ENCODE measurements at regions not wholly inside any gene's neighbourhood (a gene's known extent, or its start where the extent isn't known, plus 50 kb on each side); places are given as distances from the start of the nearest gene placed in this dataset.

DNA sequence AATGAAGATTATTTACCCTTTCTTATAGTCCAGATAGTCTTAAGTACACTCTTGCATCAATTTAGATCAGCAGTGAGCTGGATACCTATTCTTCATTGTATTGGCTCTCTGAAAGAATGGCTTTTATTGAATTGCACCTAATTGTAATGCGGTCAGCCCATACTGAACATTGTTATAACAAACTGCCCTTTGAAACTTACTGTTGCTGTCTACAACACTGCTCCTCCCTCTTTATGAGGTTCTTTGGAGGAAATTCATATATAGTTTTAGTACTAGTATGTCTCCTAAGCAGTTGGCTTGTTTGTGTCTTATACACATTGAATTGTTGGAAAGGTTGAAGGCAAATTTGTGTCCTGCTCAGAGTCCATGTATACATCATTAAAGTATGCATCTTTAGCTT, 66.5 kb upstream of the UGP2 start:
- intact Hi-C loops (cut with DNase I, micrococcal nuclease), result no loop called here
- peak; percentile 91 for ATAC-seq

DNA sequence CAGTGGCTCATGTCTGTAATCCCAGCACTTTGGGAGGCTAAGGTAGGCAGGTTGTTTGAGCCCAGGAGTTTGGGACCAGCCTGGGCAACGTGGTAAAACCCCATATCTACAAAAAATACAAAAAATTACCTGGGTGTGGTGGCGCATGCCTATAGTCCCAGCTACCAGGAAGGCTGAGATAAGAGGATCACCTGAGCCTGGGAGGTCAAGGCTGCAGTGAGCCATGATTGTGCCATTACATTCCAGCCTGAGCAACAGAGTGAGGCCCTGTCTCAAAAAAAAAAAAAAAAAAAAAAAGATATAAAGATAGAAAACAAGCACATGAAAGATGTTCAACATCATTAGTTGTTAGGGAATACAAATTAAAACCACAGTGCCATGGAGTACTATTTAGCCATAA, 65.3 kb upstream of the UGP2 start:
- peak in 2 of 3 donors; percentile 24 to 35 for DNase-seq
- ATAC-seq, result peak; percentile 54
- Histone ChIP-seq H3K9me3 (no peaks in the 10 kb centered on the region), H3K4me1 (ENCODE audit: low read depth) (peaks cover 18% of the 10 kb centered on the region), H3K4me3 (no peak overlapping the region), H3K36me3 (ENCODE audit: low read depth) (no peaks in the 10 kb centered on the region)
- TF ChIP-seq, protein P1, sequence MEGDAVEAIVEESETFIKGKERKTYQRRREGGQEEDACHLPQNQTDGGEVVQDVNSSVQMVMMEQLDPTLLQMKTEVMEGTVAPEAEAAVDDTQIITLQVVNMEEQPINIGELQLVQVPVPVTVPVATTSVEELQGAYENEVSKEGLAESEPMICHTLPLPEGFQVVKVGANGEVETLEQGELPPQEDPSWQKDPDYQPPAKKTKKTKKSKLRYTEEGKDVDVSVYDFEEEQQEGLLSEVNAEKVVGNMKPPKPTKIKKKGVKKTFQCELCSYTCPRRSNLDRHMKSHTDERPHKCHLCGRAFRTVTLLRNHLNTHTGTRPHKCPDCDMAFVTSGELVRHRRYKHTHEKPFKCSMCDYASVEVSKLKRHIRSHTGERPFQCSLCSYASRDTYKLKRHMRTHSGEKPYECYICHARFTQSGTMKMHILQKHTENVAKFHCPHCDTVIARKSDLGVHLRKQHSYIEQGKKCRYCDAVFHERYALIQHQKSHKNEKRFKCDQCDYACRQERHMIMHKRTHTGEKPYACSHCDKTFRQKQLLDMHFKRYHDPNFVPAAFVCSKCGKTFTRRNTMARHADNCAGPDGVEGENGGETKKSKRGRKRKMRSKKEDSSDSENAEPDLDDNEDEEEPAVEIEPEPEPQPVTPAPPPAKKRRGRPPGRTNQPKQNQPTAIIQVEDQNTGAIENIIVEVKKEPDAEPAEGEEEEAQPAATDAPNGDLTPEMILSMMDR (IDR thresholded peaks at IDR 0.05), result no peak
- intact Hi-C loops (cut with DNase I, micrococcal nuclease), result no loop called here

More for the DNA sequence above, 66.5 kb upstream of the UGP2 start:
- Histone ChIP-seq H3K4me1 (ENCODE audit: low read depth) (peaks cover 18% of the 10 kb centered on the region), H3K4me3 (no peak overlapping the region), H3K36me3 (ENCODE audit: low read depth) (no peaks in the 10 kb centered on the region), H3K9me3 (no peaks in the 10 kb centered on the region)
- TF ChIP-seq, protein P1 (IDR thresholded peaks at IDR 0.05), result no peak
- DNase-seq, result no peak

DNA sequence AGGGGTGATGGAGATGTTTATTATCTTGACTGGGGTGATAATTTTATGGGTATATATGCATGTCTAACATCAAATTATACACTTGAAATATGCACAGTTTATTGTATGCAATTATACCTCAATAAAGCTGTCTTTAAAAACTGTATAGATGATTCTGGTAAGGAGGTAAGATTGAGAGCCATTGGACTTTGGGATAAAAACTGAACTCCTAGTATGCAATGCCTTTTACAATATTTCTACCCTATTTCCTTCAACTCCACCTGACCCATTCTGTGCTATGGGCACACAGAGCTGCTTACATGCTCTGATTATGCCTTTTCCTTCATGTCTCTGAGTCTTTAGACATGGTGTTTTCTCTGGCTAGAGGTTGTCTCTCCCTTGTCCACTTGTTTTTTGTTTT, 63.9 kb upstream of the UGP2 start:
- TF ChIP-seq, protein P1 (IDR thresholded peaks at IDR 0.05), result no peak
- Histone ChIP-seq H3K4me1 (ENCODE audit: low read depth) (peaks cover 18% of the 10 kb centered on the region), H3K4me3 (no peak overlapping the region), H3K9me3 (no peaks in the 10 kb centered on the region), H3K36me3 (ENCODE audit: low read depth) (no peaks in the 10 kb centered on the region)
- intact Hi-C loops (cut with DNase I, micrococcal nuclease), result no loop called here
- ATAC-seq (peak; percentile 74), DNase-seq (no peak)

DNA sequence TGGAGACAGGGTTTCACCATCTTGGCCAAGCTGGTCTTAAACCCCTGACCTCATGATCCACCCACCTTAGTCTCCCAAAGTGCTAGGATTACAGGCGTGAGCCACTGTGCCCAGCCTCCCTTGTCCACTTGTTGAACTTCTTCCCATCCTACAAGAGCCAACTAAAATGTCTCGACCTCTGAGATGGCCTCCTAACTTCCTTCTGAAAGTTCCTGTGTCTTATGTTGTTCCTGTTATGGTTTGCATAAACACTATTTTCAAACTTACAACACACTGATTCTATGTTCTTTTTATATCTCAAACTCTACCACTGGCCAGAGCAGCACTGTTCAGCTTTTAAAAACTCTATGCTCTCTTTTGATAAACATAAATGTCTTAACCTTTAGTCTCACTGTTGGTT, 63.3 kb upstream of the UGP2 start:
- Histone ChIP-seq H3K36me3 (ENCODE audit: low read depth) (no peaks in the 10 kb centered on the region), H3K4me1 (ENCODE audit: low read depth) (peaks cover 18% of the 10 kb centered on the region), H3K9me3 (no peaks in the 10 kb centered on the region), H3K4me3 (no peak overlapping the region)
- DNase-seq (no peak), ATAC-seq (no peak)
- intact Hi-C loops (cut with DNase I, micrococcal nuclease), result no loop called here
- TF ChIP-seq, protein P1 (IDR thresholded peaks at IDR 0.05), result no peak

DNA sequence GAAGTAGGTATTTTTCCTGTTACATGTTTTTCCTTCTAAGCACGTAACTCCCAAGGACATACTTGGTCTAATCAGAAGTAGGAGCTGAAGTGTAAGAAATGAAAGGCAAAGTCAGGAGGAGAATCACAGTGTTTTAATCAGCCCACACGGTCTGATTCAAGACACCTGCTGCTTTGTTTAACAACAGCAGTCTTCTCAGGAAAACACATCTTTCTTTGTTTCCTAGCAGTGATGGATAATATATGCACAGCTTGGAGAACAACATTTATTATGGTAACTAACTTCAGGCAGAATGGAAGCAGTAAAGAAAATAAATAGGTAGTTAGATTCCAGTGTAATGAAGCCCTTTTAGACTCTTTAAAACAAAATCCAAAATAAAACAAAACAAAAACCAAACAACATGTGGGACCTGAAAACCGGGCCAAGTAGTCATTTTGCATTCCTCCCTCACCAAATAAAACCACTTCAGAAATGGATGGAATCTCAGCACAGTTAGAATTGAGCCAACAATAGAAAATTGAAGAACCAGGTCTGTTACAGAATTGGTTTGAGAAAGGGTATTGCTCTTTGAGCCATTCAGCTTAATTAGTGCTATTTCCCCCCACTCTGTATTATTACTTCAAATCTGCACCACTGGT, 61.1 kb upstream of the UGP2 start:
- ATAC-seq (no peak), DNase-seq (no peak)
- no peaks in the 10 kb centered on the region for H3K9me3 ChIP-seq
- TF ChIP-seq, protein P1 (IDR thresholded peaks at IDR 0.05), result no peak
- H3K36me3 ChIP-seq (ENCODE audit: low read depth), result no peaks in the 10 kb centered on the region
- no peak overlapping the region for H3K4me3 ChIP-seq
- intact Hi-C loops (cut with DNase I, micrococcal nuclease), result no loop called here
- H3K4me1 ChIP-seq (ENCODE audit: low read depth), result peaks cover 12% of the 10 kb centered on the region

DNA sequence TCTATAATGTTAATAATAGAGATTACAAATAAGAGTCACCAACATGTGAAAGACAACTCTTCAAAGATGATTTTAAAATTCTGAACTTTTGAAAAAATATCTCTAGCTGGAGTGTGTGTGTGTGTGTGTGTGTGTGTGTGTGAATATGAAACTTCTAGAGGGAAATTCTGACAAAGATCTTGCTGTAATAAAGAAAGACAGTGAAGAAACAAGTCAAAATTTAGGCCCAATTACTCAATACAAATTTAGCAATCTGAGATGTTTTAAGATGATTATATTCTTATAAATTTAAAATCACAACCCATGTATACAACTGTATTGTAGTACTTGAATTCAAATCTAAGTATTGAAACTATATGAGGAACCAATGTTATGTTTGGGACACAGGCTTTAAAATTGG, 57.2 kb upstream of the UGP2 start:
- no peak overlapping the region for H3K4me3 ChIP-seq
- TF ChIP-seq, protein P1 (IDR thresholded peaks at IDR 0.05), result no peak
- H3K4me1 ChIP-seq (ENCODE audit: low read depth), result no peaks in the 10 kb centered on the region
- no peak for DNase-seq
- ATAC-seq, result no peak
- intact Hi-C loops (cut with DNase I, micrococcal nuclease), result no loop called here
- H3K9me3 ChIP-seq, result no peaks in the 10 kb centered on the region
- no peaks in the 10 kb centered on the region for H3K36me3 ChIP-seq (ENCODE audit: low read depth)
